ENCODE measurements at regions not wholly inside any gene's neighbourhood (a gene's known extent, or its start where the extent isn't known, plus 50 kb on each side); places are given as distances from the start of the nearest gene placed in this dataset.

GRCh38 chr1:163928069-163928468 lies 606.3 kb downstream of the NUF2 start:
- intact Hi-C loops (cut with micrococcal nuclease; ENCODE audit: unreplicated experiment) = no loop called here
- ChIA-PET POLR2A (no interaction called here), CTCF (ENCODE audit: unreplicated experiment) (no interaction called here)
- TF ChIP-seq EZH2phosphoT487 (IDR thresholded peaks at IDR 0.05; ENCODE audit: borderline replicate concordance, low read depth, low read length) = no peak
- no peak for DNase-seq (ENCODE audit: low spot score)
- Histone ChIP-seq H3K4me3 (ENCODE audit: low read depth, low read length, poor library complexity, severe bottlenecking) (no peak overlapping the region), H3K4me1 (ENCODE audit: insufficient read depth, low read length, poor library complexity, severe bottlenecking) (no peaks in the 10 kb centered on the region), H3K36me3 (ENCODE audit: insufficient read depth, low read length) (no peaks in the 10 kb centered on the region), H3K79me2 (ENCODE audit: insufficient read depth, low read depth, low read length) (no peaks in the 10 kb centered on the region), H3K4me2 (ENCODE audit: low read length) (no peak overlapping the region), H3K27ac (ENCODE audit: low read depth, low read length, poor library complexity, severe bottlenecking) (no peak overlapping the region), H3K9me2 (ENCODE audit: insufficient read depth, low read length) (no peaks in the 10 kb centered on the region), H4K20me1 (ENCODE audit: insufficient read depth, low read length) (no peaks in the 10 kb centered on the region), H3K9me3 (ENCODE audit: low read length) (no peaks in the 10 kb centered on the region), H2AFZ (ENCODE audit: low read length) (no peak overlapping the region)
- no TSS peak for BruUV-seq (replicated peaks)

- no TSS peak for BruUV-seq (replicated peaks)
- no peak overlapping the region for H2AFZ ChIP-seq (ENCODE audit: low read length)
- no peaks in the 10 kb centered on the region for H3K79me2 ChIP-seq (ENCODE audit: insufficient read depth, low read depth, low read length)
- H3K4me3 ChIP-seq (ENCODE audit: low read depth, low read length, poor library complexity, severe bottlenecking) = no peak overlapping the region
- POLR2A ChIA-PET = no interaction called here
- no peak for DNase-seq (ENCODE audit: low spot score)
- no peak overlapping the region for H3K27ac ChIP-seq (ENCODE audit: low read depth, low read length, poor library complexity, severe bottlenecking)
- H3K9me3 ChIP-seq (ENCODE audit: low read length) = no peaks in the 10 kb centered on the region
- H3K4me1 ChIP-seq (ENCODE audit: insufficient read depth, low read length, poor library complexity, severe bottlenecking) = no peaks in the 10 kb centered on the region
- intact Hi-C loops (cut with micrococcal nuclease; ENCODE audit: unreplicated experiment) = no loop called here
- TF ChIP-seq EZH2phosphoT487 (IDR thresholded peaks at IDR 0.05; ENCODE audit: borderline replicate concordance, low read depth, low read length) (no peak), CTCF (conservative IDR thresholded peaks at IDR 0.05; ENCODE audit: low read length) (no peak)
- H3K4me2 ChIP-seq (ENCODE audit: low read length) = no peak overlapping the region
- no peaks in the 10 kb centered on the region for H4K20me1 ChIP-seq (ENCODE audit: insufficient read depth, low read length)
- H3K36me3 ChIP-seq (ENCODE audit: insufficient read depth, low read length) = no peaks in the 10 kb centered on the region
- CTCF ChIA-PET (ENCODE audit: unreplicated experiment) = no interaction called here
- no peaks in the 10 kb centered on the region for H3K9me2 ChIP-seq (ENCODE audit: insufficient read depth, low read length)
Observed at GRCh38 chr1:163928651-163929050, 606.9 kb downstream of the NUF2 start.

GRCh38 chr1:163932901-163933300 lies 611.1 kb downstream of the NUF2 start:
- Histone ChIP-seq H3K36me3 (ENCODE audit: insufficient read depth, low read length) (no peaks in the 10 kb centered on the region), H4K20me1 (ENCODE audit: insufficient read depth, low read length) (no peaks in the 10 kb centered on the region), H3K9me3 (ENCODE audit: low read length) (no peaks in the 10 kb centered on the region), H3K4me2 (ENCODE audit: low read length) (no peak overlapping the region), H3K79me2 (ENCODE audit: insufficient read depth, low read depth, low read length) (no peaks in the 10 kb centered on the region), H3K27ac (ENCODE audit: low read depth, low read length, poor library complexity, severe bottlenecking) (no peak overlapping the region), H2AFZ (ENCODE audit: low read length) (no peak overlapping the region), H3K4me1 (ENCODE audit: insufficient read depth, low read length, poor library complexity, severe bottlenecking) (no peaks in the 10 kb centered on the region), H3K4me3 (ENCODE audit: low read depth, low read length, poor library complexity, severe bottlenecking) (no peak overlapping the region), H3K9me2 (ENCODE audit: insufficient read depth, low read length) (no peaks in the 10 kb centered on the region)
- ChIA-PET POLR2A (no interaction called here), CTCF (ENCODE audit: unreplicated experiment) (no interaction called here)
- no TSS peak for BruUV-seq (replicated peaks)
- intact Hi-C loops (cut with micrococcal nuclease; ENCODE audit: unreplicated experiment) = no loop called here
- no peak for DNase-seq (ENCODE audit: low spot score)
- TF ChIP-seq EZH2phosphoT487 (IDR thresholded peaks at IDR 0.05; ENCODE audit: borderline replicate concordance, low read depth, low read length) = no peak

GRCh38 chr1:163933437-163933836 lies 611.7 kb downstream of the NUF2 start:
- ChIA-PET POLR2A (interaction anchor here (1.0 kb wide), 1 partner anchor 168 kb away, joined by 3 read pairs; no protein-coding TSS in a partner anchor), CTCF (ENCODE audit: unreplicated experiment) (no interaction called here)
- Histone ChIP-seq H3K4me2 (ENCODE audit: low read length) (no peak overlapping the region), H3K9me2 (ENCODE audit: insufficient read depth, low read length) (no peaks in the 10 kb centered on the region), H3K36me3 (ENCODE audit: insufficient read depth, low read length) (no peaks in the 10 kb centered on the region), H3K4me1 (ENCODE audit: insufficient read depth, low read length, poor library complexity, severe bottlenecking) (no peaks in the 10 kb centered on the region), H2AFZ (ENCODE audit: low read length) (no peak overlapping the region), H3K79me2 (ENCODE audit: insufficient read depth, low read depth, low read length) (no peaks in the 10 kb centered on the region), H3K27ac (ENCODE audit: low read depth, low read length, poor library complexity, severe bottlenecking) (no peak overlapping the region), H3K9me3 (ENCODE audit: low read length) (no peaks in the 10 kb centered on the region), H4K20me1 (ENCODE audit: insufficient read depth, low read length) (no peaks in the 10 kb centered on the region), H3K4me3 (ENCODE audit: low read depth, low read length, poor library complexity, severe bottlenecking) (no peak overlapping the region)
- BruUV-seq (replicated peaks) = no TSS peak
- intact Hi-C loops (cut with micrococcal nuclease; ENCODE audit: unreplicated experiment) = no loop called here
- TF ChIP-seq EZH2phosphoT487 (IDR thresholded peaks at IDR 0.05; ENCODE audit: borderline replicate concordance, low read depth, low read length) (no peak), CTCF (conservative IDR thresholded peaks at IDR 0.05; ENCODE audit: low read length) (no peak)
- DNase-seq (ENCODE audit: low spot score) = no peak
